ENCODE measurements at regions not wholly inside any gene's neighbourhood (a gene's known extent, or its start where the extent isn't known, plus 50 kb on each side); places are given as distances from the start of the nearest gene placed in this dataset.
A peak's percentile ranks its signal among the peaks of the same experiment; 100 is the strongest.

DNA sequence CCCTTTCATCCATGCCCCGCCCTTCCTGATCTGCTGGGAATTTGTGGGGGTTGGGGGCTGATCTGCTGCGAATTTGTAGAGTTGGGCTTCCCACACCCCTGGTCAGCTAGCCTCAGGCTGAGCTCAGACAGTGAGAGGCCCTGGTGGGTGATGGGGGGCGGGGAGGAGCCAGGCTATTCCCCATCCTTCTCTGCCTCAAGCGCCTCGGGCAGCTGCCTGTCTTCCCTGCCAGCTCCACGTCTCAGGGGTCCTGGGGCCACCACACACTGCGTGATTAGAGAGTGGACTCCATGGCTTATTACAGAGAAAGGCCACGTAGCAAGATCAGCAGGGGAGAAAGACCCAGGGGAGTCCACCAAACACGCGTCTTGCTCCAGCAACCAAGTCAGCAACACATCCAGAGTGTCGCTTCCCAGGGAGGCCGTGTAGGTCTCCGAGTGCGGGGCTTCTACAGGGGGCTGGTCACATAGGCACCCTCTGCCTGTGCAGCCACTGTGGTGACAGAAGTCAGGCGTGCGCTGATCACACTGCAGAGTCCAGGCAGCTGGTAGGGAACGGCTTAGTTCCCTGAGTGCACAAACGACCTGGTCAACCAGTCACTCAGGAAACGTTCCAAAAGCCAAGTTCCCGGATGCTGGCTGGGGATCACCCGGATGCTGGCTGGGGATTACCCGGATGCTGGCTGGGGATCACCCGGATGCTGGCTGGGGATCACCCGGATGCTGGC is 254.4 kb upstream of the SFSWAP start:
- Mint-ChIP-seq H3K4me3 (ENCODE audit: unreplicated experiment) (no peak overlapping the region), H3K9me3 (ENCODE audit: unreplicated experiment) (peaks cover 6% of the 10 kb centered on the region), H3K36me3 (ENCODE audit: unreplicated experiment) (no peaks in the 10 kb centered on the region), H3K27ac (ENCODE audit: unreplicated experiment) (no peak overlapping the region), H3K4me1 (ENCODE audit: unreplicated experiment) (no peaks in the 10 kb centered on the region), H3K27me3 (ENCODE audit: unreplicated experiment) (peaks cover 3% of the 10 kb centered on the region)
- TF ChIP-seq, protein P1, sequence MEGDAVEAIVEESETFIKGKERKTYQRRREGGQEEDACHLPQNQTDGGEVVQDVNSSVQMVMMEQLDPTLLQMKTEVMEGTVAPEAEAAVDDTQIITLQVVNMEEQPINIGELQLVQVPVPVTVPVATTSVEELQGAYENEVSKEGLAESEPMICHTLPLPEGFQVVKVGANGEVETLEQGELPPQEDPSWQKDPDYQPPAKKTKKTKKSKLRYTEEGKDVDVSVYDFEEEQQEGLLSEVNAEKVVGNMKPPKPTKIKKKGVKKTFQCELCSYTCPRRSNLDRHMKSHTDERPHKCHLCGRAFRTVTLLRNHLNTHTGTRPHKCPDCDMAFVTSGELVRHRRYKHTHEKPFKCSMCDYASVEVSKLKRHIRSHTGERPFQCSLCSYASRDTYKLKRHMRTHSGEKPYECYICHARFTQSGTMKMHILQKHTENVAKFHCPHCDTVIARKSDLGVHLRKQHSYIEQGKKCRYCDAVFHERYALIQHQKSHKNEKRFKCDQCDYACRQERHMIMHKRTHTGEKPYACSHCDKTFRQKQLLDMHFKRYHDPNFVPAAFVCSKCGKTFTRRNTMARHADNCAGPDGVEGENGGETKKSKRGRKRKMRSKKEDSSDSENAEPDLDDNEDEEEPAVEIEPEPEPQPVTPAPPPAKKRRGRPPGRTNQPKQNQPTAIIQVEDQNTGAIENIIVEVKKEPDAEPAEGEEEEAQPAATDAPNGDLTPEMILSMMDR (IDR thresholded peaks at IDR 0.05) = no peak
- DNase-seq (ENCODE audit: extremely low spot score, unreplicated experiment) = peak; percentile 75

DNA sequence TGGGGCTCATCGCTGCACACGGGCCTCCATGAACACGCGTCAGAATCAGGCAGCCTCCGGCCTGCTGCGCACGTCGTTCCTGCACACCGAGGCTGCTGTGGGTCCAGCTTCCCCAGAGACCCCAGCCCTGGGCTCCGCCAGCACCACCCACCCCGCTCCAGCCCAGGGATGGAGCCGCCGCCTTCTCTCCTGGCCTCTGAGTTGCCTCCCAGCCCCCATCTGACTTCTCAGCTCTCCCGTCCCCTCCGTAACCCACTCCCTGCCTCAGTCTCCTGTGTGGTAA is 253.9 kb upstream of the SFSWAP start:
- Mint-ChIP-seq H3K9me3 (ENCODE audit: unreplicated experiment) (peaks cover 3% of the 10 kb centered on the region), H3K27me3 (ENCODE audit: unreplicated experiment) (peaks cover 4% of the 10 kb centered on the region)
- TF ChIP-seq, protein P1 (IDR thresholded peaks at IDR 0.05) = no peak

DNA sequence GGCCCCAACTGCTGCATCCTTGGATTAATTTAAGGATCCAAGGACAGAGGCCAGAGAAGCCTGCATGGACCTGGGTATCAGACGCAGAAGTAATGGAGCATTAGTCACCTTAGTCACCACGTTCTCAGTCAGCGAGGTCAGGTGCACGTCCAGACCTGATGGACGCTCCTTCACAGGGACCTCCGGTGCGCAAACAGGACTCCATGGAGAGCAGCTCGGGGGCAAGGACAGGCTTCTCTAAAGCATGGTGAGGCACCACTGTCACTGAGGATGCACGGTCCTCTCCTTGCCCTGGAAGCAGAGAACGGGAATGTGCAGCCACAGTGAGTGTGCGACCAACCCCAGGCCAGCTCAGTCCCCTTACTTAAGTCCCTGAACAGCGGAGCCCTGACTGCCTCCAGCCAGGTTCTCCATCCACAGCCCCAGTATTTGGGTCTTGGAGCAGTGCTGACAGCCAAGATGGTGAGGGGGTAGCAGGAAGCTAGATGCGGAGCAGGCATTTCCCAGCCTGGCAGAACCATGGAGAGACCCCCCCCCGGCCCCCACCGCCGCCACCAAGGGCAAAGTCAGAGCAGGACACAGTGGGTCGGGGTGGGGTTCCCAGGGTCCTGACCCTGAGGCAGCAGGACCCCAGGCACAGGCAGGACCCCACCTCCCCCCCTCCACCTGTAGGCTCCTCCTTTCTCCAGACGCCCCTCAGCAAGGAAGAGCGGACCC is 253.4 kb upstream of the SFSWAP start:
- no peak overlapping the region for H3K27ac Mint-ChIP-seq (ENCODE audit: unreplicated experiment)
- TF ChIP-seq, protein P1 (IDR thresholded peaks at IDR 0.05) = no peak
- peak; percentile 81 for DNase-seq (ENCODE audit: extremely low spot score, unreplicated experiment)
- no peaks in the 10 kb centered on the region for H3K9me3 Mint-ChIP-seq (ENCODE audit: unreplicated experiment)
- H3K4me3 Mint-ChIP-seq (ENCODE audit: unreplicated experiment) = no peak overlapping the region
- no peaks in the 10 kb centered on the region for H3K36me3 Mint-ChIP-seq (ENCODE audit: unreplicated experiment)
- H3K27me3 Mint-ChIP-seq (ENCODE audit: unreplicated experiment) = peaks cover 9% of the 10 kb centered on the region
- H3K4me1 Mint-ChIP-seq (ENCODE audit: unreplicated experiment) = no peaks in the 10 kb centered on the region

More for the DNA sequence above, 253.9 kb upstream of the SFSWAP start:
- Mint-ChIP-seq H3K27ac (ENCODE audit: unreplicated experiment) (no peak overlapping the region), H3K36me3 (ENCODE audit: unreplicated experiment) (no peaks in the 10 kb centered on the region), H3K4me1 (ENCODE audit: unreplicated experiment) (no peaks in the 10 kb centered on the region), H3K4me3 (ENCODE audit: unreplicated experiment) (no peak overlapping the region)
- no peak for DNase-seq (ENCODE audit: extremely low spot score, unreplicated experiment)

DNA sequence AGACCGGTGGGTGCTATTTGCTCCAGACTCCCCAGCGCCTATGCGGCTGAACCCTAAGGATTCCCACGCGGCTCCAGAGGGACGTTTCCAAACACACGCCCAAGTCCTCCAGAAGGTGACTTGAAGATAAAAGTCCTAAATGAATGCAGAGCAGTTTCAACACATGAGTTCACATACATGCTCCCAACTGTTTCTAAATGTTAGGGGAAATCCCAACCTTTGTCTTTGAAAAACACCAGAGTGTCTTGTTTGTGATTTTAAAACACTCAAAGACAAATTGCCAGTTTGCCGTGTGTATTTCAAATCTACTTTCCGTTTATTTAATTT is 252.9 kb upstream of the SFSWAP start:
- H3K36me3 Mint-ChIP-seq (ENCODE audit: unreplicated experiment) = no peaks in the 10 kb centered on the region
- no peak overlapping the region for H3K27ac Mint-ChIP-seq (ENCODE audit: unreplicated experiment)
- no peak overlapping the region for H3K4me3 Mint-ChIP-seq (ENCODE audit: unreplicated experiment)
- no peaks in the 10 kb centered on the region for H3K4me1 Mint-ChIP-seq (ENCODE audit: unreplicated experiment)
- H3K27me3 Mint-ChIP-seq (ENCODE audit: unreplicated experiment) = peaks cover 9% of the 10 kb centered on the region
- DNase-seq (ENCODE audit: extremely low spot score, unreplicated experiment) = no peak
- H3K9me3 Mint-ChIP-seq (ENCODE audit: unreplicated experiment) = no peaks in the 10 kb centered on the region
- TF ChIP-seq, protein P1 (IDR thresholded peaks at IDR 0.05) = no peak

DNA sequence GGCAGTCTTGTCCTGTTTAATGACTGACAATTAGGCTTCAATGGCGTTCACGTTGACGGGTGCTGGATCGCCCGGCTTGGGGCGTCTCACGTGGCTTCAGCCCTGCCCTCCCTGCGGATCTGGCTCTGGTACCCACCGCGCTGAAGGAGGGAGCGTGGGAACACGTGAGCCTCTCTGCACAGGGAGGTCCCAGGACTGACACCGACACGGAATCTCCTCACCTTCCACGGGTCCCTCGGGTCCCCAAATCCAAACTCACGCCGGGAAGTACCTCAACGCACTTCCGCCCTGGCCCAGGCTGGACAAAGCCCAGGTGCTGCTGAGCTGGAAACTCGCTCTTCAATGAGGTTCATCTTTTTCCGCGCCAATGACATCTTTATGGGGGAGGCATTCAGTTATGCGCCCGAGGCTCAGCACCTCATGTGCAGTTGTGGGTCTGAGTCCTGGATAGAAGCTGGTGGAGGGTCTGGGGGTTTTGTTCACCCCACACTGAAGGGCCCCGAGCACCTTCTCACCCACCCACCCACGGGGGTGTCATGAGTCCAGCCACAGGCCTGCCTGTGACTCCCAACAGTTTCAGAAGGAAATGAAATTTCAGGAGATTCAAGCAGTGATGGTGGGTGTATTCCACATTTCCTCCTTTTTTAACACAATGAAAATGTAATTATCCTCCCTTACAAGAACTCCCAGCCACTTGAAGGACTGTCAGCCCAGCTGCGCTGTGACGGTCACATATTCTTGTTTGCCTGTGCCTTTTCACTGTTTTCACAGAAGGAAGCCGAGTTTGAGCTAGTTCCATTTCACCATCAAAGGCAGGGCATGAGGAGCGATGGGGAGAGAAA is 251.7 kb upstream of the SFSWAP start:
- Mint-ChIP-seq H3K27ac (ENCODE audit: unreplicated experiment) (no peak overlapping the region), H3K36me3 (ENCODE audit: unreplicated experiment) (no peaks in the 10 kb centered on the region), H3K27me3 (ENCODE audit: unreplicated experiment) (peaks cover 9% of the 10 kb centered on the region), H3K4me1 (ENCODE audit: unreplicated experiment) (no peaks in the 10 kb centered on the region), H3K9me3 (ENCODE audit: unreplicated experiment) (no peaks in the 10 kb centered on the region), H3K4me3 (ENCODE audit: unreplicated experiment) (no peak overlapping the region)
- peak; percentile 80 for DNase-seq (ENCODE audit: extremely low spot score, unreplicated experiment)
- TF ChIP-seq, protein P1 (IDR thresholded peaks at IDR 0.05) = no peak
